ENCODE measurements at regions not wholly inside any gene's neighbourhood (a gene's known extent, or its start where the extent isn't known, plus 50 kb on each side); places are given as distances from the start of the nearest gene placed in this dataset.

GRCh38 chr5:163658702-163659567 is 153.5 kb downstream of the MAT2B start:
- Histone ChIP-seq H3K4me3 (ENCODE audit: low read length) (no peak overlapping the region), H3K9ac (ENCODE audit: low read depth, low read length) (no peak overlapping the region), H3K36me3 (ENCODE audit: insufficient read depth, low read length) (no peaks in the 10 kb centered on the region), H3K27me3 (ENCODE audit: control insufficient read depth, insufficient read depth, low read length) (no peaks in the 10 kb centered on the region), H3K9me3 (replicated peaks; ENCODE audit: low read length) (no peaks in the 10 kb centered on the region), H3K4me2 (ENCODE audit: low read length) (no peak overlapping the region), H3K4me1 (ENCODE audit: control insufficient read depth, insufficient read depth, low read length) (no peaks in the 10 kb centered on the region)

- no peaks in the 10 kb centered on the region for H3K36me3 ChIP-seq (ENCODE audit: insufficient read depth, low read length)
- no peak overlapping the region for H3K4me2 ChIP-seq (ENCODE audit: low read length)
- no peaks in the 10 kb centered on the region for H3K4me1 ChIP-seq (ENCODE audit: control insufficient read depth, insufficient read depth, low read length)
- H3K9me3 ChIP-seq (replicated peaks; ENCODE audit: low read length) = no peaks in the 10 kb centered on the region
- no peaks in the 10 kb centered on the region for H3K27me3 ChIP-seq (ENCODE audit: control insufficient read depth, insufficient read depth, low read length)
- no peak overlapping the region for H3K4me3 ChIP-seq (ENCODE audit: low read length)
- no peak overlapping the region for H3K9ac ChIP-seq (ENCODE audit: low read depth, low read length)
Observed at GRCh38 chr5:163659568-163659902, 154.1 kb downstream of the MAT2B start.

DNA sequence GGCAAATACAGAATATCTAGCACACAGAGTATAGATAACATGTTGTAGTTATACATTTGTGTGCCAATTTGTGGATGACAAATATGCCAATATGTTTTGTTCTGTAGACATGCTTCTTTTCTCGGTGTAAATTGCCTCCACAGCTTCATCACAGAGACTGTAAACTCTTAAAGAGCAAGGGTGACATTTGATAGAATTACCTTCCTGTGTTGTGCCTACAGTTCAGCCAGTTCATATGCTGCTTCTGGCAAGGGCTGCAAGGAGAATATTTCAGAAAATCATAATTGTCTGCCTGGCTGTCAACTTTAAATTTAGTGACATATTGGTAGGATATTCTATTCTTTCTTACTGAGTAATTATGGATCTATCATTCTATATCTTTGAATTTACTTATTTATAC is 155.1 kb downstream of the MAT2B start:
- no peaks in the 10 kb centered on the region for H3K4me1 ChIP-seq (ENCODE audit: control insufficient read depth, insufficient read depth, low read length)
- no peaks in the 10 kb centered on the region for H3K27me3 ChIP-seq (ENCODE audit: control insufficient read depth, insufficient read depth, low read length)
- H3K36me3 ChIP-seq (ENCODE audit: insufficient read depth, low read length) = no peaks in the 10 kb centered on the region

GRCh38 chr5:163661360-163661759 is 155.9 kb downstream of the MAT2B start:
- H3K27me3 ChIP-seq (ENCODE audit: control insufficient read depth, insufficient read depth, low read length) = no peaks in the 10 kb centered on the region
- no peak overlapping the region for H3K4me2 ChIP-seq (ENCODE audit: low read length)
- no peaks in the 10 kb centered on the region for H3K4me1 ChIP-seq (ENCODE audit: control insufficient read depth, insufficient read depth, low read length)
- no peaks in the 10 kb centered on the region for H3K9me3 ChIP-seq (replicated peaks; ENCODE audit: low read length)
- H3K9ac ChIP-seq (ENCODE audit: low read depth, low read length) = no peak overlapping the region
- H3K4me3 ChIP-seq (ENCODE audit: low read length) = no peak overlapping the region
- no peaks in the 10 kb centered on the region for H3K36me3 ChIP-seq (ENCODE audit: insufficient read depth, low read length)

More for the DNA sequence above, 155.1 kb downstream of the MAT2B start:
- no peak overlapping the region for H3K4me2 ChIP-seq (ENCODE audit: low read length)
- H3K9ac ChIP-seq (ENCODE audit: low read depth, low read length) = no peak overlapping the region
- no peaks in the 10 kb centered on the region for H3K9me3 ChIP-seq (replicated peaks; ENCODE audit: low read length)
- H3K4me3 ChIP-seq (ENCODE audit: low read length) = no peak overlapping the region

- Histone ChIP-seq H3K4me2 (ENCODE audit: low read length) (no peak overlapping the region), H3K9ac (ENCODE audit: low read depth, low read length) (no peak overlapping the region), H3K36me3 (ENCODE audit: insufficient read depth, low read length) (no peaks in the 10 kb centered on the region), H3K9me3 (replicated peaks; ENCODE audit: low read length) (no peaks in the 10 kb centered on the region), H3K4me3 (ENCODE audit: low read length) (no peak overlapping the region), H3K27me3 (ENCODE audit: control insufficient read depth, insufficient read depth, low read length) (no peaks in the 10 kb centered on the region), H3K4me1 (ENCODE audit: control insufficient read depth, insufficient read depth, low read length) (no peaks in the 10 kb centered on the region)
Observed at GRCh38 chr5:163670036-163670435, 164.6 kb downstream of the MAT2B start.

GRCh38 chr5:163677092-163677491 is 171.7 kb downstream of the MAT2B start:
- Histone ChIP-seq H3K4me3 (ENCODE audit: low read length) (no peak overlapping the region), H3K9ac (ENCODE audit: low read depth, low read length) (no peak overlapping the region), H3K4me1 (ENCODE audit: control insufficient read depth, insufficient read depth, low read length) (no peaks in the 10 kb centered on the region), H3K4me2 (ENCODE audit: low read length) (no peak overlapping the region), H3K9me3 (replicated peaks; ENCODE audit: low read length) (no peaks in the 10 kb centered on the region), H3K36me3 (ENCODE audit: insufficient read depth, low read length) (no peaks in the 10 kb centered on the region), H3K27me3 (ENCODE audit: control insufficient read depth, insufficient read depth, low read length) (no peaks in the 10 kb centered on the region)

DNA sequence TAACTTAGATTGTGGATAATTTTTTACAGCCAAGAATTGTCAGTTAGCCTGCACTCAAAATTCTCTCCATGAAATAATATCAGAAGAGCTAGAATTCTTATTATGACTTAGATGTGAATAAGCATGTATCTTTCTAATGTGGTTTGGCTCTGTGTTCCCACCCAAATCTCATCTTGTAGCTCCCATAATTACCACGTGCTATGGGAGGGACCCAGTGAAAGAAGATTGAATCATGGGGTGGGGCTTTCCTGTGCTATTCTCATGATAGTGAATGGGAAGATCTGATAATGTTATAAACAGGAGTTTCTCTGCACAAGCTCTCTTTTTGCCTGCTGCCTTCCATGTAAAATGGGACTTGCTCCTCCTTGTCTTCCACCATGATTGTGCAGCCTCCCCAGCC is 176.8 kb downstream of the MAT2B start:
- Histone ChIP-seq H3K4me2 (ENCODE audit: low read length) (no peak overlapping the region), H3K4me1 (ENCODE audit: control insufficient read depth, insufficient read depth, low read length) (no peaks in the 10 kb centered on the region), H3K4me3 (ENCODE audit: low read length) (no peak overlapping the region), H3K36me3 (ENCODE audit: insufficient read depth, low read length) (no peaks in the 10 kb centered on the region), H3K9ac (ENCODE audit: low read depth, low read length) (no peak overlapping the region), H3K27me3 (ENCODE audit: control insufficient read depth, insufficient read depth, low read length) (no peaks in the 10 kb centered on the region), H3K9me3 (replicated peaks; ENCODE audit: low read length) (no peaks in the 10 kb centered on the region)

DNA sequence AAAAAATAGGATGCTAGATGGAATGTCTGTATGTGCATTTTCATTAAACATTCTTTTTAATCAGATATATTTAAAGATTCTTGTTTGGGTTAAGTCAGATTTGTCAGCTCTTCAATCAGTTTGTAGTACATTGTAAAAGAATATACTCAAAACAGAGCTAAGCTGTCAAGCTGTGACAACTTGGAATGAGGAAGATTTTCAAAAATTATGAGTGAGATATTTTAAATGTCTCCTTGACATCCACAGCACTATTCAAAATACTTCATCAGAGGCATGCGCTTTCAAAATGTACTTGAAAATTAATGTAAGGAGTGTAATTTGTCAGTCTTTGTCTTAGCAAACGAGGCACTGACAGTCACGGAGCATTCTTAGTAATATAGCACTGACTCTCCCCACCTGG is 182.0 kb downstream of the MAT2B start:
- Histone ChIP-seq H3K4me2 (ENCODE audit: low read length) (no peak overlapping the region), H3K27me3 (ENCODE audit: control insufficient read depth, insufficient read depth, low read length) (peaks cover 4% of the 10 kb centered on the region), H3K4me3 (ENCODE audit: low read length) (no peak overlapping the region), H3K9ac (ENCODE audit: low read depth, low read length) (no peak overlapping the region), H3K36me3 (ENCODE audit: insufficient read depth, low read length) (no peaks in the 10 kb centered on the region), H3K4me1 (ENCODE audit: control insufficient read depth, insufficient read depth, low read length) (no peaks in the 10 kb centered on the region), H3K9me3 (replicated peaks; ENCODE audit: low read length) (no peaks in the 10 kb centered on the region)

DNA sequence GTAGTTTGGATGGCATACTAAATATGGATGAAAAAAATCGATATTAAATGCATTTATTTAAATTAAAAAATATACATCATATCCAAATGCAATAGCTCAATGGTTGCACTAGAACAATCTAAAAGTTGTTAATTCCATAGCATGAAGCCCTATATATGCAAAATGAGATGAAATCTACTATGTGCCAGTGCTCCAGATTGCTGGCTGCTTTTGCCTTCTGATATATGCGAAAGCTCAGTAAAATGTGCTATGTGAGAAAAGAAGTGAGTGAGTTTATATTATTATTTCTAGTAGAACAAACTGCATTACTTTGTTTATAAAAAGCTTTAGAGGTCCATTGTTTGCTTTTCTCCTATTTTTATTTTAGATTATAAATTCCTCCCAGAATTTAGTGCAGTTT is 186.7 kb downstream of the MAT2B start:
- Histone ChIP-seq H3K27me3 (ENCODE audit: control insufficient read depth, insufficient read depth, low read length) (peaks cover 4% of the 10 kb centered on the region), H3K4me3 (ENCODE audit: low read length) (no peak overlapping the region), H3K4me1 (ENCODE audit: control insufficient read depth, insufficient read depth, low read length) (no peaks in the 10 kb centered on the region), H3K9me3 (replicated peaks; ENCODE audit: low read length) (no peaks in the 10 kb centered on the region), H3K4me2 (ENCODE audit: low read length) (no peak overlapping the region), H3K9ac (ENCODE audit: low read depth, low read length) (no peak overlapping the region), H3K36me3 (ENCODE audit: insufficient read depth, low read length) (no peaks in the 10 kb centered on the region)

GRCh38 chr5:163695830-163696578 is 190.6 kb downstream of the MAT2B start:
- peak overlapping the region; percentile 62 for H3K4me2 ChIP-seq (ENCODE audit: low read length)
- no peaks in the 10 kb centered on the region for H3K4me1 ChIP-seq (ENCODE audit: control insufficient read depth, insufficient read depth, low read length)
- no peak overlapping the region for H3K4me3 ChIP-seq (ENCODE audit: low read length)
- H3K36me3 ChIP-seq (ENCODE audit: insufficient read depth, low read length) = no peaks in the 10 kb centered on the region
- H3K9me3 ChIP-seq (replicated peaks; ENCODE audit: low read length) = no peaks in the 10 kb centered on the region
- H3K9ac ChIP-seq (ENCODE audit: low read depth, low read length) = no peak overlapping the region
- no peaks in the 10 kb centered on the region for H3K27me3 ChIP-seq (ENCODE audit: control insufficient read depth, insufficient read depth, low read length)

GRCh38 chr5:163696579-163696887 is 191.1 kb downstream of the MAT2B start:
- no peaks in the 10 kb centered on the region for H3K9me3 ChIP-seq (replicated peaks; ENCODE audit: low read length)
- no peak overlapping the region for H3K9ac ChIP-seq (ENCODE audit: low read depth, low read length)
- no peaks in the 10 kb centered on the region for H3K36me3 ChIP-seq (ENCODE audit: insufficient read depth, low read length)
- H3K4me2 ChIP-seq (ENCODE audit: low read length) = no peak overlapping the region
- H3K4me1 ChIP-seq (ENCODE audit: control insufficient read depth, insufficient read depth, low read length) = no peaks in the 10 kb centered on the region
- no peaks in the 10 kb centered on the region for H3K27me3 ChIP-seq (ENCODE audit: control insufficient read depth, insufficient read depth, low read length)
- H3K4me3 ChIP-seq (ENCODE audit: low read length) = no peak overlapping the region
